ENCODE measurements at regions not wholly inside any gene's neighbourhood (a gene's known extent, or its start where the extent isn't known, plus 50 kb on each side); places are given as distances from the start of the nearest gene placed in this dataset.

DNA sequence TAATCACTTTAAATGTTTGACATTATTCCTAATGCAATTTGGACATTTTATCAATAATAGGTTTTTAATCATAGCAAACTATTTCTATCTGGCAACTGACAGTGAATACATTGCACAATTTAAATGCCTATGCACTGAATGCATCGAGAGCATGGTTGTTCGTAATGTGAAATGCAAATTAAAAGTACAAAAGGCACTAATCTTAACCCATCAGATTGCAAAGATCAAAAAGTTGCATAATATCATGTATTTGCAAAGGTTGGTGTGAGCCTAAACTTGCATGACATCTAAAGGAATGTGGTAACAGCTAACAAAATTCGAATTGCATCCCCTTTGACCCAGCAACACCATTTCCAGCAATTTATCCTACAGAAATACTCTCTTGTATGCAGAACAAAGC, 469.9 kb upstream of the IRAK1BP1 start:
- DNase-seq (no peak), ATAC-seq (no peak)
- Histone ChIP-seq H3K4me1 (ENCODE audit: control insufficient read depth in 2 of 2, insufficient read depth in 2 of 2, low read length in 2 of 2) (no peaks in the 10 kb centered on the region), H3K4me3 (ENCODE audit: low read length) (no peak overlapping the region), H3K27me3 (ENCODE audit: control insufficient read depth in 2 of 2, insufficient read depth in 2 of 2, low read length in 2 of 2) (no peaks in the 10 kb centered on the region), H3K9me3 (ENCODE audit: control insufficient read depth in 2 of 3, low read length in 3 of 3) (no peaks in the 10 kb centered on the region), H3K27ac (ENCODE audit: low read depth, low read length) (no peak overlapping the region), H3K36me3 (ENCODE audit: control insufficient read depth in 2 of 3, insufficient read depth in 3 of 3, low read length in 3 of 3) (no peaks in the 10 kb centered on the region)
- Mint-ChIP-seq H3K27me3 (no peaks in the 10 kb centered on the region), H3K4me3 (no peak overlapping the region), H3K4me1 (no peaks in the 10 kb centered on the region), H3K36me3 (no peaks in the 10 kb centered on the region), H3K27ac (no peak overlapping the region), H3K9me3 (peaks cover 0 to 10% (median 6%) of the 10 kb centered on the region in 11 donors)
- ChIA-PET CTCF (no interaction called here), POLR2A (interaction anchor here (0.7 kb wide), 1 partner anchor 10 kb away, joined by 3 read pairs; no protein-coding TSS in a partner anchor)
- intact Hi-C loops (cut with micrococcal nuclease): no loop called here

DNA sequence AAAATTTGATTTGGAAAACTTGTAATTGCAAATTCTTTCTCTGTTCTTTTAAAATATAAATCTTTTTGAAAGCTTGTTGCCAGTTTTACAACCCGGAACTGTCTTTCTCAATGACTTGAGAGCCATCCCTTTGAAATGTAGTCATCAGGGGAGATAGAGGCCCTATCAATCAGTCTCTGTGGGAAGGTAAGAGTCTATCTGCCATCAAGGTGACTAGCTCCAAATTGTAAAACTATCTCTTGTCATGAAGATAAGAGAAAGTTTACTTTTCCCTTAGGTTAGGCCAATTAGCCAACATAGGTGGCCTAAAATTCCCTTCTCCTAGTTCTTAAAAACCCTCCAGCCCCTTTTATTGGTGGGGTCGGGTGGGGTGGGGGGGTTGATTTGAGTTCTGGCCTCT, 469.1 kb upstream of the IRAK1BP1 start:
- no peak for ATAC-seq
- ChIA-PET POLR2A (no interaction called here), CTCF (no interaction called here)
- Histone ChIP-seq H3K4me1 (ENCODE audit: control insufficient read depth in 2 of 2, insufficient read depth in 2 of 2, low read length in 2 of 2) (no peaks in the 10 kb centered on the region), H3K36me3 (ENCODE audit: control insufficient read depth in 2 of 3, insufficient read depth in 3 of 3, low read length in 3 of 3) (no peaks in the 10 kb centered on the region), H3K4me3 (ENCODE audit: low read length) (no peak overlapping the region), H3K9me3 (ENCODE audit: control insufficient read depth in 2 of 3, low read length in 3 of 3) (no peaks in the 10 kb centered on the region), H3K27me3 (ENCODE audit: control insufficient read depth in 2 of 2, insufficient read depth in 2 of 2, low read length in 2 of 2) (no peaks in the 10 kb centered on the region), H3K27ac (ENCODE audit: low read depth, low read length) (no peak overlapping the region)
- Mint-ChIP-seq H3K36me3 (no peaks in the 10 kb centered on the region), H3K27me3 (no peaks in the 10 kb centered on the region), H3K9me3 (peaks cover 0 to 10% (median 6%) of the 10 kb centered on the region in 11 donors), H3K27ac (no peak overlapping the region), H3K4me3 (no peak overlapping the region), H3K4me1 (no peaks in the 10 kb centered on the region)
- no peak for DNase-seq
- intact Hi-C loops (cut with micrococcal nuclease): no loop called here

DNA sequence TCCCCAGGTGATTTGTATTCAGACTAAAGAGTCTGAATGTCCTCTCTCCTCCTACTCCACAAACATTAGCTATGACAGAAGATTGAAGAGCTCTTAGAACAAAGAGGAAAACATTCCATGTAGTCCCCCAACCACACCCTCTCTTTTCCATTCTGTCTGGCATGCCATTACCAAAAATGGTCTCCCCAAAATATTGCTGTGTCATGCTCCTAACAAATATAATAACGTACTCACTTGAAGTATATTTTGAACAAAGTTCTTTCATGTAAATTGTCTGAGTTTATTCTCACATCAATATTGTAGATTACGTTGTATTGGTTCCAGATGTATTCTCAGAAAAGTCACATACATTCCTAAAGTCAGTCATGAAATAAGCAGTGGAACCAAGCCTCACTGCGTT, 467.3 kb upstream of the IRAK1BP1 start:
- no peaks in the 10 kb centered on the region for H3K4me1 ChIP-seq (ENCODE audit: control insufficient read depth in 2 of 2, insufficient read depth in 2 of 2, low read length in 2 of 2)
- no peaks in the 10 kb centered on the region for H3K27me3 Mint-ChIP-seq
- H3K4me3 Mint-ChIP-seq: no peak overlapping the region
- H3K27ac Mint-ChIP-seq: no peak overlapping the region
- ChIA-PET POLR2A (no interaction called here), CTCF (no interaction called here)
- no peaks in the 10 kb centered on the region for H3K9me3 ChIP-seq (ENCODE audit: control insufficient read depth in 2 of 3, low read length in 3 of 3)
- H3K27ac ChIP-seq (ENCODE audit: low read depth, low read length): no peak overlapping the region
- ATAC-seq (no peak), DNase-seq (no peak)
- no peaks in the 10 kb centered on the region for H3K36me3 ChIP-seq (ENCODE audit: control insufficient read depth in 2 of 3, insufficient read depth in 3 of 3, low read length in 3 of 3)
- no peak overlapping the region for H3K4me3 ChIP-seq (ENCODE audit: low read length)
- H3K36me3 Mint-ChIP-seq: no peaks in the 10 kb centered on the region
- H3K9me3 Mint-ChIP-seq: peaks cover 3 to 19% (median 7%) of the 10 kb centered on the region in 11 donors
- intact Hi-C loops (cut with micrococcal nuclease): no loop called here
- H3K27me3 ChIP-seq (ENCODE audit: control insufficient read depth in 2 of 2, insufficient read depth in 2 of 2, low read length in 2 of 2): no peaks in the 10 kb centered on the region
- H3K4me1 Mint-ChIP-seq: no peaks in the 10 kb centered on the region

GRCh38 chr6:78427386-78427785, 440.0 kb upstream of the IRAK1BP1 start:
- intact Hi-C loops (cut with micrococcal nuclease): no loop called here
- no peak overlapping the region for H3K4me3 ChIP-seq (ENCODE audit: low read length)
- Mint-ChIP-seq H3K4me1 (no peaks in the 10 kb centered on the region), H3K9me3 (peaks cover 0 to 19% (median 8%) of the 10 kb centered on the region in 11 donors), H3K27me3 (no peaks in the 10 kb centered on the region), H3K36me3 (no peaks in the 10 kb centered on the region), H3K27ac (no peak overlapping the region), H3K4me3 (no peak overlapping the region)
- ATAC-seq (no peak), DNase-seq (no peak)
- H3K4me1 ChIP-seq (ENCODE audit: control insufficient read depth in 2 of 2, insufficient read depth in 2 of 2, low read length in 2 of 2): no peaks in the 10 kb centered on the region
- POLR2A ChIA-PET: no interaction called here
- no peaks in the 10 kb centered on the region for H3K9me3 ChIP-seq (ENCODE audit: control insufficient read depth in 2 of 3, low read length in 3 of 3)
- no peaks in the 10 kb centered on the region for H3K36me3 ChIP-seq (ENCODE audit: control insufficient read depth in 2 of 3, insufficient read depth in 3 of 3, low read length in 3 of 3)
- CTCF ChIA-PET: no interaction called here
- no peak overlapping the region for H3K27ac ChIP-seq (ENCODE audit: low read depth, low read length)
- no peaks in the 10 kb centered on the region for H3K27me3 ChIP-seq (ENCODE audit: control insufficient read depth in 2 of 2, insufficient read depth in 2 of 2, low read length in 2 of 2)

DNA sequence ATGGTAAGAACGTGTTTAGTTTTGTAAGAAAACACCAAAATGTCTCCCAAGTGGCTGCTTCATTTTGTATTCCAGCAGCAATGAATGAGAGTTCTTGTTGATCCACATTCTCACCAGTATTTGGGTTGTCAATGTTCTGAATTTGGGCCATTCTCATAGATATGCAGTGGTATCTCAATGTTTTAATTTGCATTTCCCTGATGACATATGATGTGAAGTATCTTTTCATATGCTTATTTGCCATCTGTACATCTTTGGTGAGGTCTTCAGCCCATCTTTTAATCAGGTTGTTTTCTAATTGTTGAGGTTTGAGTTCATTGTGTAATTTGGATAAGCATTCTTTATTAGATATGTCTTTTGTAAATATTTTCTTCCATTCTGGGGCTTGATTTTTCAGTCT, 436.8 kb upstream of the IRAK1BP1 start:
- Histone ChIP-seq H3K9me3 (ENCODE audit: control insufficient read depth in 2 of 3, low read length in 3 of 3) (no peaks in the 10 kb centered on the region), H3K27ac (ENCODE audit: low read depth, low read length) (no peak overlapping the region), H3K4me3 (ENCODE audit: low read length) (no peak overlapping the region), H3K36me3 (ENCODE audit: control insufficient read depth in 2 of 3, insufficient read depth in 3 of 3, low read length in 3 of 3) (no peaks in the 10 kb centered on the region), H3K4me1 (ENCODE audit: control insufficient read depth in 2 of 2, insufficient read depth in 2 of 2, low read length in 2 of 2) (no peaks in the 10 kb centered on the region), H3K27me3 (ENCODE audit: control insufficient read depth in 2 of 2, insufficient read depth in 2 of 2, low read length in 2 of 2) (no peaks in the 10 kb centered on the region)
- Mint-ChIP-seq H3K27me3 (no peaks in the 10 kb centered on the region), H3K36me3 (no peaks in the 10 kb centered on the region), H3K4me3 (no peak overlapping the region), H3K27ac (no peak overlapping the region), H3K4me1 (no peaks in the 10 kb centered on the region), H3K9me3 (peaks cover 0 to 8% (median under 1%) of the 10 kb centered on the region in 11 donors)
- intact Hi-C loops (cut with micrococcal nuclease): no loop called here
- ChIA-PET POLR2A (no interaction called here), CTCF (no interaction called here)
- no peak for DNase-seq
- no peak for ATAC-seq

GRCh38 chr6:78435671-78436070, 431.7 kb upstream of the IRAK1BP1 start:
- H3K27me3 Mint-ChIP-seq: no peaks in the 10 kb centered on the region
- H3K9me3 Mint-ChIP-seq: peaks cover 0 to 7% (median 0%) of the 10 kb centered on the region in 11 donors
- DNase-seq (no peak), ATAC-seq (no peak)
- no peaks in the 10 kb centered on the region for H3K4me1 Mint-ChIP-seq
- Histone ChIP-seq H3K4me1 (ENCODE audit: control insufficient read depth in 2 of 2, insufficient read depth in 2 of 2, low read length in 2 of 2) (no peaks in the 10 kb centered on the region), H3K27me3 (ENCODE audit: control insufficient read depth in 2 of 2, insufficient read depth in 2 of 2, low read length in 2 of 2) (no peaks in the 10 kb centered on the region), H3K36me3 (ENCODE audit: control insufficient read depth in 2 of 3, insufficient read depth in 3 of 3, low read length in 3 of 3) (no peaks in the 10 kb centered on the region), H3K9me3 (ENCODE audit: control insufficient read depth in 2 of 3, low read length in 3 of 3) (no peaks in the 10 kb centered on the region), H3K4me3 (ENCODE audit: low read length) (no peak overlapping the region), H3K27ac (ENCODE audit: low read depth, low read length) (no peak overlapping the region)
- H3K36me3 Mint-ChIP-seq: no peaks in the 10 kb centered on the region
- intact Hi-C loops (cut with micrococcal nuclease): no loop called here
- CTCF ChIA-PET: no interaction called here
- no peak overlapping the region for H3K4me3 Mint-ChIP-seq
- H3K27ac Mint-ChIP-seq: no peak overlapping the region
- POLR2A ChIA-PET: no interaction called here

- Mint-ChIP-seq H3K27me3 (no peaks in the 10 kb centered on the region), H3K4me3 (no peak overlapping the region), H3K36me3 (no peaks in the 10 kb centered on the region), H3K4me1 (no peaks in the 10 kb centered on the region), H3K9me3 (peaks cover 0 to 7% (median 0%) of the 10 kb centered on the region in 11 donors), H3K27ac (no peak overlapping the region)
- intact Hi-C loops (cut with micrococcal nuclease): no loop called here
- CTCF ChIA-PET: no interaction called here
- ATAC-seq: no peak
- POLR2A ChIA-PET: no interaction called here
- Histone ChIP-seq H3K4me3 (ENCODE audit: low read length) (no peak overlapping the region), H3K27me3 (ENCODE audit: control insufficient read depth in 2 of 2, insufficient read depth in 2 of 2, low read length in 2 of 2) (no peaks in the 10 kb centered on the region), H3K4me1 (ENCODE audit: control insufficient read depth in 2 of 2, insufficient read depth in 2 of 2, low read length in 2 of 2) (no peaks in the 10 kb centered on the region), H3K36me3 (ENCODE audit: control insufficient read depth in 2 of 3, insufficient read depth in 3 of 3, low read length in 3 of 3) (no peaks in the 10 kb centered on the region), H3K27ac (ENCODE audit: low read depth, low read length) (no peak overlapping the region), H3K9me3 (ENCODE audit: control insufficient read depth in 2 of 3, low read length in 3 of 3) (no peaks in the 10 kb centered on the region)
- no peak for DNase-seq
Measured at GRCh38 chr6:78436335-78436734, 431.0 kb upstream of the IRAK1BP1 start.

Measured in naive thymus-derived CD4-positive, alpha-beta T cell (primary cell).